Endodermal cell (in vitro differentiated cells): ENCODE measurements at regions not wholly inside any gene's neighbourhood (a gene's known extent, or its start where the extent isn't known, plus 50 kb on each side); places are given as distances from the start of the nearest gene placed in this dataset.

ENCODE experiments used
- DNase-seq: peaks from one replicate; pipeline ENCODE4 v3.0.0-alpha.2; 2017
- H3K27ac ChIP-seq: 2 replicates; pipeline ENCODE4 v1.5.1; 2013; ENCODE audit warnings: mild to moderate bottlenecking, low read depth, low read length, moderate library complexity
- H3K27me3 ChIP-seq: 2 replicates; pipeline ENCODE4 v1.6.1; 2013; ENCODE audit warnings: mild to moderate bottlenecking, low read length, moderate library complexity; ENCODE audit not compliant: insufficient read depth, control insufficient read depth, poor library complexity, severe bottlenecking
- H3K36me3 ChIP-seq: 2 replicates; pipeline ENCODE4 v1.7.0; 2013; ENCODE audit warnings: mild to moderate bottlenecking, low read length, moderate library complexity; ENCODE audit not compliant: control insufficient read depth, insufficient read depth
- H3K4me1 ChIP-seq: one replicate; pipeline ENCODE4 v1.7.0; 2013; ENCODE audit warnings: low read length; ENCODE audit not compliant: control insufficient read depth, insufficient read depth
- H3K4me3 ChIP-seq: 2 replicates; pipeline ENCODE4 v1.5.1; 2013; ENCODE audit warnings: mild to moderate bottlenecking, low read length, moderate library complexity
- H3K9ac ChIP-seq: 2 replicates; pipeline ENCODE4 v1.6.1; 2013; ENCODE audit warnings: mild to moderate bottlenecking, low read length, moderate library complexity; ENCODE audit not compliant: poor library complexity, severe bottlenecking; ENCODE audit errors: extremely low read depth
- H3K9me3 ChIP-seq: 2 replicates; pipeline ENCODE4 v1.6.1; 2013; ENCODE audit warnings: mild to moderate bottlenecking, low read length, moderate library complexity; ENCODE audit not compliant: control insufficient read depth
- H3K27ac Mint-ChIP-seq: 2 replicates; pipeline ENCODE4 v1.8.0; 2020; ENCODE audit warnings: mixed read lengths
- H3K27me3 Mint-ChIP-seq: 2 replicates; pipeline ENCODE4 v1.8.0; 2021; ENCODE audit warnings: mild to moderate bottlenecking, mixed read lengths; ENCODE audit not compliant: insufficient read depth
- H3K36me3 Mint-ChIP-seq: 2 replicates; pipeline ENCODE4 v1.8.0; 2020; ENCODE audit warnings: low read depth, mixed read lengths
- H3K4me1 Mint-ChIP-seq: 2 replicates; pipeline ENCODE4 v1.8.0; 2020; ENCODE audit warnings: mixed read lengths
- H3K4me3 Mint-ChIP-seq: 2 replicates; pipeline ENCODE4 v1.8.0; 2020; ENCODE audit warnings: mild to moderate bottlenecking, moderate library complexity, mixed read lengths
- H3K9me3 Mint-ChIP-seq: 2 replicates; pipeline ENCODE4 v1.8.0; 2020; ENCODE audit warnings: mild to moderate bottlenecking, mixed read lengths
- CTCF ChIP-seq: fragments of 200-600 bp; sonication (generic); conservative IDR thresholded peaks from 2 replicates; pipeline ENCODE4 v1.5.0; 2021; ENCODE audit warnings: antibody characterized with exemption, mild to moderate bottlenecking
- WGBS, 2 experiments: methylation state at CpG; one replicate each; pipeline versions ENCODE4 v1.1.5 to v1.1.7; 2013; ENCODE audit warnings: missing lambda C conversion rate in 2 of 2, mixed read lengths in 1 of 2; ENCODE audit not compliant: insufficient coverage in 1 of 2, insufficient read length in 1 of 2; 5-methylcytosine and 5-hydroxymethylcytosine counted together

- peaks cover 19% of the 10 kb centered on the region for H3K4me1 ChIP-seq
- H3K27ac Mint-ChIP-seq, result no peak overlapping the region
- H3K9me3 Mint-ChIP-seq, result no peaks in the 10 kb centered on the region
- H3K36me3 ChIP-seq, result no peaks in the 10 kb centered on the region
- H3K27me3 ChIP-seq, result no peaks in the 10 kb centered on the region
- no peak overlapping the region for H3K4me3 Mint-ChIP-seq
- H3K27ac ChIP-seq, result no peak overlapping the region
- no peaks in the 10 kb centered on the region for H3K9me3 ChIP-seq
- WGBS, 2 experiments, result 51 to 68% methylated on average over 3 to 4 of the region's 4 CpGs
- TF ChIP-seq CTCF, result no peak
- no peak overlapping the region for H3K4me3 ChIP-seq
- no peaks in the 10 kb centered on the region for H3K36me3 Mint-ChIP-seq
- no peak overlapping the region for H3K9ac ChIP-seq
- H3K27me3 Mint-ChIP-seq, result peaks cover 2% of the 10 kb centered on the region
- peaks cover 7% of the 10 kb centered on the region for H3K4me1 Mint-ChIP-seq
- peak; percentile 62 for DNase-seq
Observed at GRCh38 chr5:103347716-103348423, 89.3 kb downstream of the MACIR start.

GRCh38 chr5:103346162-103346748 lies 87.7 kb downstream of the MACIR start:
- TF ChIP-seq CTCF, result no peak

GRCh38 chr5:103345461-103345860 lies 86.9 kb downstream of the MACIR start:
- no peak overlapping the region for H3K27ac Mint-ChIP-seq
- no peaks in the 10 kb centered on the region for H3K36me3 Mint-ChIP-seq
- no peak overlapping the region for H3K4me3 ChIP-seq
- TF ChIP-seq CTCF, result no peak
- no peaks in the 10 kb centered on the region for H3K27me3 ChIP-seq
- peaks cover 9% of the 10 kb centered on the region for H3K9me3 ChIP-seq
- peaks cover 19% of the 10 kb centered on the region for H3K4me1 ChIP-seq
- H3K36me3 ChIP-seq, result no peaks in the 10 kb centered on the region
- 93% methylated on average over 3 of the region's 3 CpGs; no CpG with 5 or more reads in 1 of the 2 experiments for WGBS, 2 experiments
- H3K27me3 Mint-ChIP-seq, result no peaks in the 10 kb centered on the region
- peaks cover 12% of the 10 kb centered on the region for H3K9me3 Mint-ChIP-seq
- H3K4me1 Mint-ChIP-seq, result peaks cover 7% of the 10 kb centered on the region
- no peak overlapping the region for H3K4me3 Mint-ChIP-seq
- H3K27ac ChIP-seq, result no peak overlapping the region
- no peak for DNase-seq
- no peak overlapping the region for H3K9ac ChIP-seq

More at GRCh38 chr5:103346162-103346748, 87.7 kb downstream of the MACIR start:
- peak overlapping the region; percentile 21 for H3K9ac ChIP-seq
- Mint-ChIP-seq H3K4me1 (peaks cover 7% of the 10 kb centered on the region), H3K4me3 (no peak overlapping the region), H3K27ac (no peak overlapping the region), H3K9me3 (peaks cover 12% of the 10 kb centered on the region), H3K27me3 (no peaks in the 10 kb centered on the region), H3K36me3 (no peaks in the 10 kb centered on the region)
- peaks cover 9% of the 10 kb centered on the region for H3K9me3 ChIP-seq
- no peaks in the 10 kb centered on the region for H3K27me3 ChIP-seq
- peak; percentile 91 for DNase-seq
- H3K4me1 ChIP-seq, result peaks cover 19% of the 10 kb centered on the region
- H3K36me3 ChIP-seq, result no peaks in the 10 kb centered on the region
- 55 to 69% methylated on average over 8 to 11 of the region's 11 CpGs for WGBS, 2 experiments
- peak overlapping the region; percentile 42 for H3K4me3 ChIP-seq
- no peak overlapping the region for H3K27ac ChIP-seq
